ENCODE measurements at regions not wholly inside any gene's neighbourhood (a gene's known extent, or its start where the extent isn't known, plus 50 kb on each side); places are given as distances from the start of the nearest gene placed in this dataset.
"Not testable (repeated sequence)": the region's sequence is repeated elsewhere in the genome, so short reads cannot be mapped to it uniquely, and the experiment has no call there.

GRCh38 chr5:115423541-115423940, 121.0 kb downstream of the FEM1C start:
- TF ChIP-seq CTCF (conservative IDR thresholded peaks at IDR 0.05; ENCODE audit: low read depth, low read length), result no peak
- no peak for DNase-seq (ENCODE audit: low read depth)
- H3K4me3 ChIP-seq (ENCODE audit: low read depth, low read length), result no peak overlapping the region

GRCh38 chr5:115423051-115423450, 121.5 kb downstream of the FEM1C start:
- DNase-seq (ENCODE audit: low read depth), result no peak
- H3K4me3 ChIP-seq (ENCODE audit: low read depth, low read length), result no peak overlapping the region
- TF ChIP-seq CTCF (conservative IDR thresholded peaks at IDR 0.05; ENCODE audit: low read depth, low read length), result no peak

GRCh38 chr5:115420812-115421211, 123.8 kb downstream of the FEM1C start:
- not testable (repeated sequence) for H3K4me3 ChIP-seq (ENCODE audit: low read depth, low read length); DNase-seq (ENCODE audit: low read depth)

- no peak for TF ChIP-seq CTCF (conservative IDR thresholded peaks at IDR 0.05; ENCODE audit: low read depth, low read length)
- DNase-seq (ENCODE audit: low read depth), result peak; percentile 96
- no peak overlapping the region for H3K4me3 ChIP-seq (ENCODE audit: low read depth, low read length)
These were observed 123.6 kb upstream of the CCDC112 start for GRCh38 chr5:115419846-115420585.

- DNase-seq (ENCODE audit: low read depth), result no peak
- H3K4me3 ChIP-seq (ENCODE audit: low read depth, low read length), result no peak overlapping the region
- no peak for TF ChIP-seq CTCF (conservative IDR thresholded peaks at IDR 0.05; ENCODE audit: low read depth, low read length)
These were observed 122.3 kb upstream of the CCDC112 start for GRCh38 chr5:115418788-115419187.

- DNase-seq (ENCODE audit: low read depth), result no peak
- no peak for TF ChIP-seq CTCF (conservative IDR thresholded peaks at IDR 0.05; ENCODE audit: low read depth, low read length)
- no peak overlapping the region for H3K4me3 ChIP-seq (ENCODE audit: low read depth, low read length)
These were observed 120.6 kb upstream of the CCDC112 start for GRCh38 chr5:115417076-115417475.

- no peak for TF ChIP-seq CTCF (conservative IDR thresholded peaks at IDR 0.05; ENCODE audit: low read depth, low read length)
- DNase-seq (ENCODE audit: low read depth), result peak; percentile 84
These were observed 118.7 kb upstream of the CCDC112 start for GRCh38 chr5:115415143-115415491.

More at GRCh38 chr5:115415143-115415491, 118.7 kb upstream of the CCDC112 start:
- H3K4me3 ChIP-seq (ENCODE audit: low read depth, low read length), result no peak overlapping the region
